NCI-H510A (cell line): ENCODE measurements at regions not wholly inside any gene's neighbourhood (a gene's known extent, or its start where the extent isn't known, plus 50 kb on each side); places are given as distances from the start of the nearest gene placed in this dataset.

Source experiments
- DNase-seq: peaks from one replicate; lab custom pipeline; 2025; lab: John Stamatoyannopoulos, UW

- no peak for DNase-seq
Measured at GRCh38 chr5:152337484-152337883, 67.6 kb downstream of the NMUR2 start.

- DNase-seq = no peak
Measured at GRCh38 chr5:152335461-152335860, 69.6 kb downstream of the NMUR2 start.

DNA sequence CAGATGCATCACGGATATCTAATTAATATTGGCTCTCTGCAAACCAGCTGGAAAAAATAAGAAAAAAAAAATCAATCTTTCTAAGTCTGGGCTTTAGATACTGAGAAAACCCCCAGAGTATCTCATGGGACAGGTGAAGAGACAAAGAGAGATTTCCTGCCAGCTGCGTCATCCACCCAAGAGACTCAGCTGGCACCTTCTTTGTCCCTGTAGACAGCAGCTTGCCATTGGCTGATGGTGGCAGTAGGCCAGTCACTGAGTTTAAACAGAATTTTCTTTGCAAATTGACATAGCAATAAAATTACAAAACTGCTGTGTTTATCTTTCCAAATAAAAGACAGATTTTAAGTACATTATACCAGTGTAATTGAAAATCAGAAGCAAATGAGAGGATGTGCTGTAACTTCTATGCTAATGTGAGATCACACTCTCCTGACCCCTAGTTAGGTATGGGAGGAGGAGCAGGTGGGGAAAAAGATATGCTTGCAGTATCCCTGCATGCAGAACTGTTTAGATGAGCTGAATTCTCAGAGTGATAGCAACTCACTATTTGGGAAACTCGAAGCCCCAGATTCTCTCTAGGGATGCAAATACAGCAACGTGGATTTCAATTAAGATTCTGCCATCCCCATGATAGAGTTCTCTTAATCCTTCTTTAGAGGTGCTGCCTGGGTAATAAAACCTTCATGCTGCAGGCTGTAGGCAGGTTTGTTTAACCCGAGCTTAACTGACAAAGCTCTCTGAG, 72.2 kb downstream of the NMUR2 start:
- no peak for DNase-seq

- DNase-seq = no peak
Measured at GRCh38 chr5:152331718-152332117, 73.4 kb downstream of the NMUR2 start.

GRCh38 chr5:152331006-152331405, 74.1 kb downstream of the NMUR2 start:
- no peak for DNase-seq

- no peak for DNase-seq
Measured at GRCh38 chr5:152329761-152330283, 75.3 kb downstream of the NMUR2 start.

- no peak for DNase-seq
Measured at GRCh38 chr5:152329207-152329606, 75.9 kb downstream of the NMUR2 start.

DNA sequence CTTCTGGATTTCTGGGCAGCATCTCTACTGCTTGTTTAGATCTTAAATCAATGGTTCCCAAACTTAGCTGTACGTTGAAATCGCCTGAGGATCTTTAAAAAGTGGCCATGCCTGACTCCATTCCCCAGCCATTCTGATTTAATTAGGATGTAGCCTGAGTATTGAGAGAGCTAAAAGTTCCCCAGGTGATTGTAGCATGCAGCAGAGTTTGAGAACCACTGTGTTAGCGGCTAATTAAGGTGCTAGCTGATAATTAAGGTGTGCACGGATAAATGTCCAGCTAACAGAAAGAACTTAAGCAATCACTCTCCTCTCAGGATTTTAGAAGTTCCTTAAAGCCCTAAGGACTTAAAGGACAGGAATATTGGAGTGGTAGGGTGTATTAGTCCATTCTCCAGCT, 89.1 kb downstream of the NMUR2 start:
- no peak for DNase-seq

GRCh38 chr5:152314196-152314829, 90.8 kb downstream of the NMUR2 start:
- no peak for DNase-seq

GRCh38 chr5:152309926-152310450, 95.1 kb downstream of the NMUR2 start:
- DNase-seq = no peak

GRCh38 chr5:152306386-152306785, 98.7 kb downstream of the NMUR2 start:
- DNase-seq = no peak

GRCh38 chr5:152305525-152305924, 99.6 kb downstream of the NMUR2 start:
- no peak for DNase-seq

DNA sequence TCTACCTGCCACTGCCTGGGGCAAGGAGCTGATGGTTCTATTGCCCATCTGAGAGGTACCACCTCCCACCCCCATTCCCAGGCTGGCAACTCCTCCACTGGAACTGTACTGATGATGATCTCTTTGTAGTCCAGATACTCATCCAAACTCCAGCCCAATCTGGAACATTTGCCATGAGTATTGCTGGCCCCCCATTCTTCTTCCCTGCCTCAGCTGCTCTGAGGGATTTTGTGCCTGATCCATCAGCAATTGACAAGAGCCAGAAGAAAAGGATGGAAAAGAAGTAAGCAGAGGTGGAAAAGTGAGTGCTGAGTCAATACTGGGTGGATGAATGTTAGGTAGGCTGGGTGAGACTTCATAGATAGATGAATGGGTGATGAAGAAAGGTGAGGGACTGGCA, 101.2 kb downstream of the NMUR2 start:
- DNase-seq = no peak

GRCh38 chr5:152297866-152298265, 107.2 kb downstream of the NMUR2 start:
- DNase-seq = no peak

DNA sequence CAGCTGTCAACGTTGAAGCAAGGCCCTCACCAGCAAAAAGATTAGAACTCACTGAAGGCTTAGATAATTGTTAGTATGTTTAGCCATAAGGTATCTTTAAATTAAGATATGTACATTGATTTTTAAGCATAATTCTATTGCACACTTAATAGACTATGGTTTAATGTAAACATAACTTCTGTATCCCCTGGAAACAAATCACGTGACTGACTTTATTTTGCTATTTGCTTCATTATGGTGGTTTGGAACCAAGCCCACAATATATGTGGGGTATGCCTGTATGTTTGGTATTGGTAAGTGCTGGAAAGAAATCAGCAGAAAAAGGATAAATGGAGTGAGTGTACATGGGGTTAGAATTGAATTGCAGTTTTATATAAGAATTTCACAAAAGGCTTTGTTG, 111.9 kb downstream of the NMUR2 start:
- no peak for DNase-seq

DNA sequence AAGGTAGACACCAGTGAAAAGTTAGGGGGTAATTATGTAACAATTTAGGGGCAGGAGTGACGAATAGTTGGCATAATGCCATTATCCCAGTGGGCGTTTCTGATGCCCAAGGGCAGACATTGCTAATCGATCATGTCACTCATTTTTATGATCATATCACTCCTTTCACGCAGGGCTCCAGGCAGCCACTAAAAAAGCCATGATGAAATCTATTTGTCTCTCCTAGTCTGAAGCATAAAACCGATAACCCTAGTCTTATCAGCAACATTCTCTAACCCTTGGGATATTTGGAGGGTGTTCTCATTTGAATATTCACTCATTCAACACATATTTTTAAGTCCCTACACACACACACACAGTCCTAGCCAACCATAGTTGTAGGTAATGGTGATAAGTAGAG, 114.9 kb downstream of the NMUR2 start:
- DNase-seq = no peak

- DNase-seq = no peak
Measured at GRCh38 chr5:152288917-152289595, 116.0 kb downstream of the NMUR2 start.

GRCh38 chr5:152288499-152288898, 116.6 kb downstream of the NMUR2 start:
- DNase-seq = no peak

GRCh38 chr5:152285764-152286163, 119.3 kb downstream of the NMUR2 start:
- DNase-seq = no peak

DNA sequence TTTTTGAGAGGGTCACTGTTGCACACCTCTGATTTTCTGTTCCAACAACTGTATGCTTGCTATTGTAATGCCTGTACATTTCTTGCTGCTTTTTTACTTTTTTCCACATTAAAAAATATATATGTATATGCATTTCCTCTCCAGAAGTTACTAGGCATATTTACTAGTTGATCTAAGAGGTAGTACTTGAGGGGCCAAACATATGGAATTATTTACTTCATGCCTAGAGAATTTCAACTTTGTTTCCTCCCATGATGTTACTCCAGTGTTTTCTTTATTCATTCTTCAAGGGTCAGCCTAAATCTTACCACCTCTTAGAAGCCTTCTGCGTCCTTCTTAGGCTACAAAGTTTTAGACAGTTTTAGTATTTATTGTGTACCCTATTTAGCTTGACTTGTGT, 122.7 kb downstream of the NMUR2 start:
- DNase-seq = no peak

- DNase-seq = no peak
Measured at GRCh38 chr5:152277936-152278335, 127.1 kb downstream of the NMUR2 start.

DNA sequence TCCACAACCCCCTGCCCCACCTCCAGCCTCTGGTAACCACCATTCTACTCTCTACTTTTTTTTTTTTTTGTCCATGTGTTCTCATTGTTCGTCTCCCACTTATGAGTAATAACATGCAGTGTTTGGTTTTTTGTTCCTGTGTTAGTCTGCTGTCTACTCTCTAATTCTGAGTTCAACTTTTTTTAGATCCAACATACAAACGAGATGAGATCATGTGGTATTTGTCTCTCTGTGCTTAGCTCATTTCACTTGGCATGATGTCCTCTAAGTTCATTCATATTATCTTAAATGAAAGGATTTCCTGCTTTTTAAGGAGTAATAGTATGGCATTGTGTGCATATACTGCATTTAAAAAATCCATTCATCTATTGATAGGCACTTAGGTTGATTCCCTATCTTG, 130.9 kb downstream of the NMUR2 start:
- no peak for DNase-seq

DNA sequence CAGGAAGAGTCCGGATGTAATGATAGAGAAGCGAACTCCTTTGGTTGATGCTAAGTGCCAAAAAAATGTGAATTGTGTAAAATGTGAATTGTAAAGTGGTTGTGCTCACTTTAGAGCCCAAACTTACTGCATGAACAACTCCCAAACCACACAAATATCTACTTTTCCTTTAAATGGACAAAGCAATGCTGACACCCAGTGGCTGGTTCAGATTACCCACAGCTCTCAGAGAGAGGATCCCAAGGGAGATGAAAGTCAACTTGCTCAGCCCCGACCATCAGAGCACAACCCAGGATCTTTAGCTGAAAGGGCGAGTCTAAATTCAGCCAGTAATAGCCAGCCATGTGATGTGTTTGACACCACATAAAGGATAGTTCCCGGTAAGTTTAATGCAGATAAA, 133.7 kb downstream of the NMUR2 start:
- no peak for DNase-seq
